ENCODE measurements at regions not wholly inside any gene's neighbourhood (a gene's known extent, or its start where the extent isn't known, plus 50 kb on each side); places are given as distances from the start of the nearest gene placed in this dataset.

DNA sequence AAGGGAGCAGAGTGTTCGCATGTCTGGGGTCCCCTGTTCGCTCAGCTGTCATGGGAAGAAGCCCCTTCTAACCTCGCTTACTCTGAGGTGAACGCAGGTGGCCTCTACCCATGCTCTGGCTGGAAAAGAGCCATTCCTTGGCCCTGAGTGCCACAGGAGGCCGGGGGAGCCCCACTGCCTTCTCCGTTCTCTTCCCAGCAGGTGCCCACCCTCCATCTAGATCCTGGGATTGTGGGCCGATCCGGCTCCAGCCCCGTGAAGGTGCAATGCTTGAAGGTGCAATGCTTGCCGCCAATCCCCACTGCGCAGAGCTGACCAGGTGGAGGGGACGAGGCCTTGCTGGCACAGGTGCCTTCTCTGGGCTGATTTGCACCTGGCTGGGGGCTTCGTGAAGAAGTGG, 95.4 kb downstream of the MRPL36 start:
- no peak for TF ChIP-seq CTCF (IDR thresholded peaks at IDR 0.05)
- TF ChIP-seq POLR2A (IDR thresholded peaks at IDR 0.05) = no peak
